GM12891 (cell line): ENCODE measurements at regions not wholly inside any gene's neighbourhood (a gene's known extent, or its start where the extent isn't known, plus 50 kb on each side); places are given as distances from the start of the nearest gene placed in this dataset.

Source experiments
- POLR2A ChIP-seq: IDR thresholded peaks from 2 replicates; pipeline ENCODE4 v1.6.1; 2011; ENCODE audit warnings: low read depth, low read length, control low read depth
- POLR2AphosphoS5 ChIP-seq: IDR thresholded peaks from 2 replicates; pipeline ENCODE4 v1.6.1; 2011; ENCODE audit warnings: low read depth, low read length, control low read depth
- SPI1 ChIP-seq: IDR thresholded peaks from 2 replicates; pipeline ENCODE4 v1.6.1; 2011; ENCODE audit warnings: low read depth, low read length, control low read depth

DNA sequence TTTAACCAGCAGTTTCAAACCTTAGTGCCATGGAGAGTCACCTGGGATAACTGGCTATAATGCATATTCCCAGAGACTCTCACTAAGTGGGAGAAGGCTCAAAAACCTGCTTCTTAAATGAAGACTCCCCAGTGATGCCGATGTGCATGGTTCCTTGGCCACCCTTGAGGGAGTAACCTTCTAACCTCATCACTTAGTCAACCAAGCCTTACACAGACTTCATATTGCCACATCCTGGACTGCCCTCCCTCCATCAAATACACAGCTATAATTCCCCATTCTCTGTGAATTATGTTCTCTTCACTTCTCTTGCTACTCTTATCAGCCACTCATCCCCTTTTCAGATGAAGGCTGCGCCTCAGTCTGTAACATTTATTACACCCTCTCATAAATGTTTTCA is 462.9 kb upstream of the RGPD4 start:
- TF ChIP-seq SPI1, result no peak
- no peak for TF ChIP-seq POLR2AphosphoS5
- no peak for TF ChIP-seq POLR2A
